ENCODE measurements at regions not wholly inside any gene's neighbourhood (a gene's known extent, or its start where the extent isn't known, plus 50 kb on each side); places are given as distances from the start of the nearest gene placed in this dataset.

- Histone ChIP-seq H3K36me3 (ENCODE audit: control insufficient read depth in 2 of 2, insufficient read depth in 2 of 2, low read length in 1 of 2) (no peaks in the 10 kb centered on the region), H3K27me3 (ENCODE audit: control insufficient read depth in 1 of 2, insufficient read depth in 2 of 2, low read length in 2 of 2) (no peaks in the 10 kb centered on the region), H3K27ac (ENCODE audit: low read depth in 2 of 2, low read length in 1 of 2) (no peak overlapping the region), H3K4me3 (ENCODE audit: low read depth in 1 of 2, low read length in 2 of 2) (no peak overlapping the region), H3K4me1 (ENCODE audit: control insufficient read depth in 2 of 2, insufficient read depth in 2 of 2, low read length in 1 of 2) (no peaks in the 10 kb centered on the region), H3K9me3 (ENCODE audit: control insufficient read depth in 2 of 2, insufficient read depth in 1 of 2, low read depth in 1 of 2, low read length in 1 of 2) (no peaks in the 10 kb centered on the region)
- WGBS, 2 donors, result 62 to 78% methylated on average over 1 of the region's 1 CpG
Observed at GRCh38 chr7:46719616-46720015, 798.5 kb upstream of the IGFBP3 start.

- no peak overlapping the region for H3K4me3 ChIP-seq (ENCODE audit: low read depth in 1 of 2, low read length in 2 of 2)
- WGBS, 2 donors, result 83 to 85% methylated on average over 1 of the region's 1 CpG
- no peaks in the 10 kb centered on the region for H3K9me3 ChIP-seq (ENCODE audit: control insufficient read depth in 2 of 2, insufficient read depth in 1 of 2, low read depth in 1 of 2, low read length in 1 of 2)
- H3K4me1 ChIP-seq (ENCODE audit: control insufficient read depth in 2 of 2, insufficient read depth in 2 of 2, low read length in 1 of 2), result no peaks in the 10 kb centered on the region
- no peak overlapping the region for H3K27ac ChIP-seq (ENCODE audit: low read depth in 2 of 2, low read length in 1 of 2)
- H3K27me3 ChIP-seq (ENCODE audit: control insufficient read depth in 1 of 2, insufficient read depth in 2 of 2, low read length in 2 of 2), result no peaks in the 10 kb centered on the region
- H3K36me3 ChIP-seq (ENCODE audit: control insufficient read depth in 2 of 2, insufficient read depth in 2 of 2, low read length in 1 of 2), result no peaks in the 10 kb centered on the region
Observed at GRCh38 chr7:46716926-46717325, 795.9 kb upstream of the IGFBP3 start.

GRCh38 chr7:46715579-46715978, 794.5 kb upstream of the IGFBP3 start:
- 95 to 100% methylated on average over 1 of the region's 1 CpG for WGBS, 2 donors
- Histone ChIP-seq H3K27ac (ENCODE audit: low read depth in 2 of 2, low read length in 1 of 2) (no peak overlapping the region), H3K27me3 (ENCODE audit: control insufficient read depth in 1 of 2, insufficient read depth in 2 of 2, low read length in 2 of 2) (no peaks in the 10 kb centered on the region), H3K4me3 (ENCODE audit: low read depth in 1 of 2, low read length in 2 of 2) (no peak overlapping the region), H3K36me3 (ENCODE audit: control insufficient read depth in 2 of 2, insufficient read depth in 2 of 2, low read length in 1 of 2) (no peaks in the 10 kb centered on the region), H3K4me1 (ENCODE audit: control insufficient read depth in 2 of 2, insufficient read depth in 2 of 2, low read length in 1 of 2) (no peaks in the 10 kb centered on the region), H3K9me3 (ENCODE audit: control insufficient read depth in 2 of 2, insufficient read depth in 1 of 2, low read depth in 1 of 2, low read length in 1 of 2) (no peaks in the 10 kb centered on the region)

- Histone ChIP-seq H3K4me1 (ENCODE audit: control insufficient read depth in 2 of 2, insufficient read depth in 2 of 2, low read length in 1 of 2) (no peaks in the 10 kb centered on the region), H3K27ac (ENCODE audit: low read depth in 2 of 2, low read length in 1 of 2) (no peak overlapping the region), H3K36me3 (ENCODE audit: control insufficient read depth in 2 of 2, insufficient read depth in 2 of 2, low read length in 1 of 2) (no peaks in the 10 kb centered on the region), H3K4me3 (ENCODE audit: low read depth in 1 of 2, low read length in 2 of 2) (no peak overlapping the region), H3K9me3 (ENCODE audit: control insufficient read depth in 2 of 2, insufficient read depth in 1 of 2, low read depth in 1 of 2, low read length in 1 of 2) (no peaks in the 10 kb centered on the region), H3K27me3 (ENCODE audit: control insufficient read depth in 1 of 2, insufficient read depth in 2 of 2, low read length in 2 of 2) (no peaks in the 10 kb centered on the region)
Observed at GRCh38 chr7:46714904-46715303, 793.8 kb upstream of the IGFBP3 start.

GRCh38 chr7:46713868-46714596, 793.0 kb upstream of the IGFBP3 start:
- H3K4me3 ChIP-seq (ENCODE audit: low read depth in 1 of 2, low read length in 2 of 2), result no peak overlapping the region
- H3K27ac ChIP-seq (ENCODE audit: low read depth in 2 of 2, low read length in 1 of 2), result no peak overlapping the region
- H3K27me3 ChIP-seq (ENCODE audit: control insufficient read depth in 1 of 2, insufficient read depth in 2 of 2, low read length in 2 of 2), result no peaks in the 10 kb centered on the region
- H3K9me3 ChIP-seq (ENCODE audit: control insufficient read depth in 2 of 2, insufficient read depth in 1 of 2, low read depth in 1 of 2, low read length in 1 of 2), result no peaks in the 10 kb centered on the region
- WGBS, 2 donors, result 55 to 74% methylated on average over 4 of the region's 4 CpGs
- no peaks in the 10 kb centered on the region for H3K36me3 ChIP-seq (ENCODE audit: control insufficient read depth in 2 of 2, insufficient read depth in 2 of 2, low read length in 1 of 2)
- no peaks in the 10 kb centered on the region for H3K4me1 ChIP-seq (ENCODE audit: control insufficient read depth in 2 of 2, insufficient read depth in 2 of 2, low read length in 1 of 2)

- H3K27me3 ChIP-seq (ENCODE audit: control insufficient read depth in 1 of 2, insufficient read depth in 2 of 2, low read length in 2 of 2), result no peaks in the 10 kb centered on the region
- no peak overlapping the region for H3K4me3 ChIP-seq (ENCODE audit: low read depth in 1 of 2, low read length in 2 of 2)
- no peak overlapping the region for H3K27ac ChIP-seq (ENCODE audit: low read depth in 2 of 2, low read length in 1 of 2)
- 26 to 31% methylated on average over 1 of the region's 1 CpG for WGBS, 2 donors
- no peaks in the 10 kb centered on the region for H3K4me1 ChIP-seq (ENCODE audit: control insufficient read depth in 2 of 2, insufficient read depth in 2 of 2, low read length in 1 of 2)
- H3K36me3 ChIP-seq (ENCODE audit: control insufficient read depth in 2 of 2, insufficient read depth in 2 of 2, low read length in 1 of 2), result no peaks in the 10 kb centered on the region
- no peaks in the 10 kb centered on the region for H3K9me3 ChIP-seq (ENCODE audit: control insufficient read depth in 2 of 2, insufficient read depth in 1 of 2, low read depth in 1 of 2, low read length in 1 of 2)
Observed at GRCh38 chr7:46710927-46711326, 789.9 kb upstream of the IGFBP3 start.

GRCh38 chr7:46707973-46708372, 786.9 kb upstream of the IGFBP3 start:
- no peaks in the 10 kb centered on the region for H3K27me3 ChIP-seq (ENCODE audit: control insufficient read depth in 1 of 2, insufficient read depth in 2 of 2, low read length in 2 of 2)
- H3K36me3 ChIP-seq (ENCODE audit: control insufficient read depth in 2 of 2, insufficient read depth in 2 of 2, low read length in 1 of 2), result no peaks in the 10 kb centered on the region
- no peaks in the 10 kb centered on the region for H3K4me1 ChIP-seq (ENCODE audit: control insufficient read depth in 2 of 2, insufficient read depth in 2 of 2, low read length in 1 of 2)
- H3K4me3 ChIP-seq (ENCODE audit: low read depth in 1 of 2, low read length in 2 of 2), result no peak overlapping the region
- no peak overlapping the region for H3K27ac ChIP-seq (ENCODE audit: low read depth in 2 of 2, low read length in 1 of 2)
- no peaks in the 10 kb centered on the region for H3K9me3 ChIP-seq (ENCODE audit: control insufficient read depth in 2 of 2, insufficient read depth in 1 of 2, low read depth in 1 of 2, low read length in 1 of 2)

GRCh38 chr7:46705386-46706255, 784.5 kb upstream of the IGFBP3 start:
- Histone ChIP-seq H3K4me3 (ENCODE audit: low read depth in 1 of 2, low read length in 2 of 2) (no peak overlapping the region), H3K9me3 (ENCODE audit: control insufficient read depth in 2 of 2, insufficient read depth in 1 of 2, low read depth in 1 of 2, low read length in 1 of 2) (no peaks in the 10 kb centered on the region), H3K27ac (ENCODE audit: low read depth in 2 of 2, low read length in 1 of 2) (no peak overlapping the region), H3K36me3 (ENCODE audit: control insufficient read depth in 2 of 2, insufficient read depth in 2 of 2, low read length in 1 of 2) (no peaks in the 10 kb centered on the region), H3K27me3 (ENCODE audit: control insufficient read depth in 1 of 2, insufficient read depth in 2 of 2, low read length in 2 of 2) (no peaks in the 10 kb centered on the region), H3K4me1 (ENCODE audit: control insufficient read depth in 2 of 2, insufficient read depth in 2 of 2, low read length in 1 of 2) (no peaks in the 10 kb centered on the region)
- 65 to 67% methylated on average over 7 of the region's 7 CpGs for WGBS, 2 donors

GRCh38 chr7:46696741-46697140, 775.7 kb upstream of the IGFBP3 start:
- Histone ChIP-seq H3K27me3 (ENCODE audit: control insufficient read depth in 1 of 2, insufficient read depth in 2 of 2, low read length in 2 of 2) (no peaks in the 10 kb centered on the region), H3K4me3 (ENCODE audit: low read depth in 1 of 2, low read length in 2 of 2) (no peak overlapping the region), H3K27ac (ENCODE audit: low read depth in 2 of 2, low read length in 1 of 2) (no peak overlapping the region), H3K36me3 (ENCODE audit: control insufficient read depth in 2 of 2, insufficient read depth in 2 of 2, low read length in 1 of 2) (no peaks in the 10 kb centered on the region), H3K9me3 (ENCODE audit: control insufficient read depth in 2 of 2, insufficient read depth in 1 of 2, low read depth in 1 of 2, low read length in 1 of 2) (no peaks in the 10 kb centered on the region), H3K4me1 (ENCODE audit: control insufficient read depth in 2 of 2, insufficient read depth in 2 of 2, low read length in 1 of 2) (no peaks in the 10 kb centered on the region)
- 63 to 75% methylated on average over 1 of the region's 1 CpG for WGBS, 2 donors

Data from esophagus (tissue), 2 donors.